Pancreas (tissue), 10 donors: ENCODE measurements at regions not wholly inside any gene's neighbourhood (a gene's known extent, or its start where the extent isn't known, plus 50 kb on each side); places are given as distances from the start of the nearest gene placed in this dataset.
"Not testable (repeated sequence)": the region's sequence is repeated elsewhere in the genome, so short reads cannot be mapped to it uniquely, and the experiment has no call there.

Experiments used
- ATAC-seq, 4 donors: fragments of 200-7000 bp; cut with Tn5 transposase; one replicate each; pipeline versions ENCODE4 v1.8.0 to v1.9.1; 2020; ENCODE audit warnings: mild to moderate bottlenecking in 4 of 4, moderate library complexity in 4 of 4
- DNase-seq, 6 donors: peaks; one replicate each; pipeline ENCODE4 v3.0.0-alpha.2; 2020
- FAIRE-seq: peaks from 2 replicates; lab custom pipeline; 2012; peaks lifted over from hg19 to GRCh38; lab: Jason Lieb, UNC
- H3K27ac ChIP-seq, 4 donors: fragments of 200-600 bp; sonication (generic); 1 replicate in 3 of 4; 2 replicates in 1 of 4; pipeline versions ENCODE4 v1.5.0 to v1.8.0; 2020
- H3K27me3 ChIP-seq, 4 donors: fragments of 200-600 bp; one replicate each; pipeline ENCODE4 v1.8.0; 2021
- H3K36me3 ChIP-seq, 3 donors: fragments of 200-600 bp; sonication (generic) in 1 of 3; one replicate each; pipeline versions ENCODE4 v1.5.0 to v1.8.0; 2020 to 2021
- H3K4me1 ChIP-seq, 3 donors: fragments of 200-600 bp; one replicate each; pipeline ENCODE4 v1.8.0; 2021
- H3K4me3 ChIP-seq, 4 donors: fragments of 200-600 bp; sonication (generic) in 2 of 4; one replicate each; pipeline versions ENCODE4 v1.5.0 to v1.8.0; 2020 to 2021
- H3K9me3 ChIP-seq, 4 donors: fragments of 200-600 bp; one replicate each; pipeline ENCODE4 v1.8.0; 2021
- WGBS, 2 donors: extraction: QIAGEN DNeasy Blood & Tissue Kit; methylation state at CpG; one replicate each; pipeline ENCODE4 v1.1.7; 2013; 5-methylcytosine and 5-hydroxymethylcytosine counted together
- intact Hi-C, 3 donors: fragments of 100-400 bp; cut with DNase I; formaldehyde crosslinking; loops; one replicate each; pipeline versions ENCODE4 v1.11.1 to v1.14.2; 2022
- TF ChIP-seq, protein P1 (sequence below), 4 donors: fragments of 200-600 bp; sonication (generic) in 3 of 4; IDR thresholded peaks; one replicate each; pipeline versions ENCODE4 v1.5.0 to v1.8.0; 2021; ENCODE audit warnings: antibody characterized with exemption in 4 of 4
- donor health status: healthy with polysubstance abuse.
- donor health status: DM: no; HTN: no; CAD: no; lungs with moderate emphysema.
- donor health status: DM: no; HTN: no; CAD: no.
- donor health status: control.
- donor health status: control.
- donor health status: Bipolar disorder and iron deficiency.
- donor health status: DM: yes; HTN: yes; CAD: no.
- donor health status: DM: no; HTN: no; CAD: no.
- donor health status: DM: no; HTN: no; CAD: no.
- donor health status: DM: yes; HTN: yes; CAD: no.

- Histone ChIP-seq H3K4me1 (no peaks in the 10 kb centered on the region), H3K27ac (no peak overlapping the region), H3K9me3 (no peaks in the 10 kb centered on the region), H3K4me3 (no peak overlapping the region), H3K36me3 (no peaks in the 10 kb centered on the region), H3K27me3 (no peaks in the 10 kb centered on the region)
- WGBS, 2 donors = 29 to 32% methylated on average over 13 of the region's 13 CpGs
- FAIRE-seq (no peak), ATAC-seq (peak in 2 of 4 donors; percentile 65 to 69), DNase-seq (no peak)
- TF ChIP-seq, protein P1, sequence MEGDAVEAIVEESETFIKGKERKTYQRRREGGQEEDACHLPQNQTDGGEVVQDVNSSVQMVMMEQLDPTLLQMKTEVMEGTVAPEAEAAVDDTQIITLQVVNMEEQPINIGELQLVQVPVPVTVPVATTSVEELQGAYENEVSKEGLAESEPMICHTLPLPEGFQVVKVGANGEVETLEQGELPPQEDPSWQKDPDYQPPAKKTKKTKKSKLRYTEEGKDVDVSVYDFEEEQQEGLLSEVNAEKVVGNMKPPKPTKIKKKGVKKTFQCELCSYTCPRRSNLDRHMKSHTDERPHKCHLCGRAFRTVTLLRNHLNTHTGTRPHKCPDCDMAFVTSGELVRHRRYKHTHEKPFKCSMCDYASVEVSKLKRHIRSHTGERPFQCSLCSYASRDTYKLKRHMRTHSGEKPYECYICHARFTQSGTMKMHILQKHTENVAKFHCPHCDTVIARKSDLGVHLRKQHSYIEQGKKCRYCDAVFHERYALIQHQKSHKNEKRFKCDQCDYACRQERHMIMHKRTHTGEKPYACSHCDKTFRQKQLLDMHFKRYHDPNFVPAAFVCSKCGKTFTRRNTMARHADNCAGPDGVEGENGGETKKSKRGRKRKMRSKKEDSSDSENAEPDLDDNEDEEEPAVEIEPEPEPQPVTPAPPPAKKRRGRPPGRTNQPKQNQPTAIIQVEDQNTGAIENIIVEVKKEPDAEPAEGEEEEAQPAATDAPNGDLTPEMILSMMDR (IDR thresholded peaks at IDR 0.05) = no peak
- intact Hi-C loops = no loop called here
These were observed 185.5 kb upstream of the NLRP1 start for GRCh38 chr17:5769593-5770354.

DNA sequence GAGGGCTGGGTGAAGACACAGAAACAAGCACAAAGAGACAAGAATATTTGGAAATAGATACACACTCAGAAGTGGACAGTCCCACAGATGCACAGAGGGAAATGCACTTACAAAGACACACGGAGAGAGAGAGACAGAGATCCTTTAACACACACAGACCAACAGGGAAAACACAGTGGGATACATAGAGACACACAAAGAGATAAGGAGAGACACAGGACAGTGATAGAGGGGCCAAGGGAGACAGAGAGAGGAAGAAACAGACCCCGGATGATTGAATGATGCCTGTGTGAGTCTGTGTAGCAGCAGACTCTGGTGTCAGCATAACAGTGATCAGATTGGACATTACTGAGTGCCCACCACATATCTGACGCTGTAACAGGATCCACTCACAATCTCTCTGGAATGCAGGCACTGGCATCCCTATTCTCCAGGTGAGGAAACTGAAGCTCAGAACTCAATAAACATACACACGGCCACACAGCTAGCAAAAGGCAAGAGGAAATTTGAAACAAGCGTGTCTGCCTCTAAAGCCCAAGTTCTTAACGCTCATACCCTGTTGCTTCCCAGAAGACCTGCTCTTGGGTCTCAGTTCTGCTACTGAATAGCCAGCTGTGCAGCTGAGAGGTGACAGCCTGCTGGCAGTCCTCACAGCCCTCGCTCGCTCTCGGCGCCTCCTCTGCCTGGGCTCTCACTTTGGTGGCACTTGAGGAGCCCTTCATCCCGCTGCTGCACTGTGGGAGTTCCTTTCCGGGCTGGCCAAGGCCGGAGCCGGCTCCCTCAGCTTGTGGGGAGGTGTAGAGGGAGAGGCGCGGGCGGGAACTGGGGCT is 186.3 kb upstream of the NLRP1 start:
- 67 to 68% methylated on average over 11 to 17 of the region's 17 CpGs for WGBS, 2 donors
- TF ChIP-seq, protein P1 (IDR thresholded peaks at IDR 0.05) = no peak
- H3K4me3 ChIP-seq = no peak overlapping the region
- no peaks in the 10 kb centered on the region for H3K4me1 ChIP-seq
- FAIRE-seq (no peak), ATAC-seq (no peak), DNase-seq (no peak)
- intact Hi-C loops = no loop called here
- no peak overlapping the region for H3K27ac ChIP-seq
- no peaks in the 10 kb centered on the region for H3K36me3 ChIP-seq
- H3K27me3 ChIP-seq = no peaks in the 10 kb centered on the region
- H3K9me3 ChIP-seq = no peaks in the 10 kb centered on the region

GRCh38 chr17:5771271-5771577 is 186.9 kb upstream of the NLRP1 start:
- FAIRE-seq, DNase-seq: not testable (repeated sequence)

GRCh38 chr17:5772017-5772416 is 187.7 kb upstream of the NLRP1 start:
- H3K4me1 ChIP-seq, H3K27ac ChIP-seq, ATAC-seq, DNase-seq, intact Hi-C loops, H3K9me3 ChIP-seq, FAIRE-seq, H3K36me3 ChIP-seq, H3K4me3 ChIP-seq, H3K27me3 ChIP-seq: not testable (repeated sequence)
- 57 to 66% methylated on average over 11 of the region's 11 CpGs for WGBS, 2 donors

More at GRCh38 chr17:5771271-5771577, 186.9 kb upstream of the NLRP1 start:
- intact Hi-C loops, H3K27me3 ChIP-seq, ATAC-seq, H3K9me3 ChIP-seq, H3K4me1 ChIP-seq, H3K4me3 ChIP-seq, H3K27ac ChIP-seq, H3K36me3 ChIP-seq: not testable (repeated sequence)
- WGBS, 2 donors = 87 to 93% methylated on average over 12 to 36 of the region's 36 CpGs

DNA sequence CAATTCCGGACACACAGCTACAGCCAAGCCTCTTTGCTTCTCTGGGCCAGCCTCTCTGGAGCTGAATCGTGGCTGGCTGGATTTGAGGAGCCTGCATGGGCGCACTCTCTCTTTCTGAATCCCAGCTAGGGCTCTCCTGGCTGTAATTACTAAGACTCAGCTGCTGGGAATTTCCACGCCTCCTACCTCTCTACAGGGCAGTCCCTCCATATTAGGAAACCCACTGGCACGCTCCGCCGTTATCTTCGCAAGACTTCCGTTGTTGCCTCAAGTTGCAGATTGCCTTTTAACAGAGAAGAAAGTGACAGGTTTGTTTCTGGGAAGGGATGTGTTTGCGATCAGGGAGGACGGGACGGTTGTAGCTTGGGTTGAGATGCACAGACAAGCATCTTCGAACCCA is 188.4 kb upstream of the NLRP1 start:
- Histone ChIP-seq H3K4me1 (no peaks in the 10 kb centered on the region), H3K4me3 (no peak overlapping the region), H3K27ac (no peak overlapping the region), H3K36me3 (no peaks in the 10 kb centered on the region), H3K9me3 (no peaks in the 10 kb centered on the region), H3K27me3 (no peaks in the 10 kb centered on the region)
- FAIRE-seq = no peak
- TF ChIP-seq, protein P1 (IDR thresholded peaks at IDR 0.05) = no peak
- DNase-seq = no peak
- ATAC-seq = no peak
- intact Hi-C loops = no loop called here
- WGBS, 2 donors = 48 to 57% methylated on average over 13 of the region's 13 CpGs
